AG10803 (cell line): ENCODE measurements at regions not wholly inside any gene's neighbourhood (a gene's known extent, or its start where the extent isn't known, plus 50 kb on each side); places are given as distances from the start of the nearest gene placed in this dataset.

Source experiments
- DNase-seq: peaks from one replicate; pipeline ENCODE4 v3.0.0; 2010; ENCODE audit warnings: low read depth
- H3K4me3 ChIP-seq: 2 replicates; pipeline ENCODE4 v1.5.1; 2011; ENCODE audit warnings: mild to moderate bottlenecking, low read length, control low read depth
- CTCF ChIP-seq: conservative IDR thresholded peaks from 2 replicates; pipeline ENCODE4 v1.5.1; 2011; ENCODE audit warnings: mild to moderate bottlenecking, low read length, control low read depth, inconsistent platforms

- no peak overlapping the region for H3K4me3 ChIP-seq
- DNase-seq, result no peak
- no peak for TF ChIP-seq CTCF
These were observed 345.7 kb downstream of the GRIN2B start for GRCh38 chr12:13635709-13636108.

- H3K4me3 ChIP-seq, result no peak overlapping the region
- no peak for TF ChIP-seq CTCF
- DNase-seq, result no peak
These were observed 349.5 kb downstream of the GRIN2B start for GRCh38 chr12:13631873-13632272.

- TF ChIP-seq CTCF, result no peak
- DNase-seq, result no peak
- H3K4me3 ChIP-seq, result no peak overlapping the region
These were observed 351.0 kb downstream of the GRIN2B start for GRCh38 chr12:13630354-13630753.

GRCh38 chr12:13628067-13628466 is 353.3 kb downstream of the GRIN2B start:
- no peak for DNase-seq
- TF ChIP-seq CTCF, result no peak
- H3K4me3 ChIP-seq, result no peak overlapping the region

- no peak for TF ChIP-seq CTCF
- H3K4me3 ChIP-seq, result no peak overlapping the region
- DNase-seq, result no peak
These were observed 353.9 kb downstream of the GRIN2B start for GRCh38 chr12:13627536-13627935.

GRCh38 chr12:13613297-13613696 is 368.1 kb downstream of the GRIN2B start:
- H3K4me3 ChIP-seq, result no peak overlapping the region
- DNase-seq, result no peak
- TF ChIP-seq CTCF, result no peak

GRCh38 chr12:13609894-13610679 is 371.3 kb downstream of the GRIN2B start:
- no peak overlapping the region for H3K4me3 ChIP-seq
- no peak for DNase-seq
- no peak for TF ChIP-seq CTCF
